ENCODE measurements at regions not wholly inside any gene's neighbourhood (a gene's known extent, or its start where the extent isn't known, plus 50 kb on each side); places are given as distances from the start of the nearest gene placed in this dataset.

DNA sequence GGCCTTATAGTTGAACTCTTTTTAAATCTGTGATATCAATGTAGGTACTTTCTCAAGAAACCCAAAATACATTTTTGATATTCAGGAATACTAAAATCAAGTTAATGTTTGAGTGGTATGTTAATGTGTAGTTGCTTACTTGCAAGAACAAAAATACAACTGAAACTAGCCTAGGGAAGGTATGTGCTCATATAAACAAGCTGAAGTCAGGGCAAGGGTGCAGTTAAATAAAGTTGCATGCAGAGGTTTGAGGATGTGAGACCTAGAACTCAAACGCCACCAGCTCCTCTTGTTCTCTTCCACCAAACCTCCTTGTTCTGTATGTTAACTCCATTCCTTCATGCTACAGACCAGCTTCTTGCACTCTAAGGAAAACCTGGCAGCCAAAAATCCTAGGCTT lies 388.3 kb upstream of the SMIM21 start:
- TF ChIP-seq, protein P1, sequence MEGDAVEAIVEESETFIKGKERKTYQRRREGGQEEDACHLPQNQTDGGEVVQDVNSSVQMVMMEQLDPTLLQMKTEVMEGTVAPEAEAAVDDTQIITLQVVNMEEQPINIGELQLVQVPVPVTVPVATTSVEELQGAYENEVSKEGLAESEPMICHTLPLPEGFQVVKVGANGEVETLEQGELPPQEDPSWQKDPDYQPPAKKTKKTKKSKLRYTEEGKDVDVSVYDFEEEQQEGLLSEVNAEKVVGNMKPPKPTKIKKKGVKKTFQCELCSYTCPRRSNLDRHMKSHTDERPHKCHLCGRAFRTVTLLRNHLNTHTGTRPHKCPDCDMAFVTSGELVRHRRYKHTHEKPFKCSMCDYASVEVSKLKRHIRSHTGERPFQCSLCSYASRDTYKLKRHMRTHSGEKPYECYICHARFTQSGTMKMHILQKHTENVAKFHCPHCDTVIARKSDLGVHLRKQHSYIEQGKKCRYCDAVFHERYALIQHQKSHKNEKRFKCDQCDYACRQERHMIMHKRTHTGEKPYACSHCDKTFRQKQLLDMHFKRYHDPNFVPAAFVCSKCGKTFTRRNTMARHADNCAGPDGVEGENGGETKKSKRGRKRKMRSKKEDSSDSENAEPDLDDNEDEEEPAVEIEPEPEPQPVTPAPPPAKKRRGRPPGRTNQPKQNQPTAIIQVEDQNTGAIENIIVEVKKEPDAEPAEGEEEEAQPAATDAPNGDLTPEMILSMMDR (IDR thresholded peaks at IDR 0.05; ENCODE audit: insufficient read depth, low read depth, low read length): no peak
- TF ChIP-seq EZH2 (IDR thresholded peaks at IDR 0.05; ENCODE audit: insufficient read depth, low read length): no peak

Data from astrocyte (in vitro differentiated cells and primary cell).